CD4-positive, alpha-beta memory T cell (primary cell): ENCODE measurements at regions not wholly inside any gene's neighbourhood (a gene's known extent, or its start where the extent isn't known, plus 50 kb on each side); places are given as distances from the start of the nearest gene placed in this dataset.

Experiments used
- CTCF ChIA-PET: fragments of 350-600 bp; sonication (Branson Sonifier 250); formaldehyde crosslinking; loops from one replicate; lab custom pipeline; 2021; ENCODE audit warnings: inconsistent platforms; ENCODE audit not compliant: partially characterized antibody; lab: Charles Lee
- POLR2A ChIA-PET: fragments of 350-600 bp; sonication (Branson Sonifier 250); formaldehyde crosslinking; loops from one replicate; lab custom pipeline; 2021; ENCODE audit not compliant: partially characterized antibody; lab: Charles Lee
- DNase-seq, 5 donors: peaks; one replicate each; pipeline versions ENCODE4 v3.0.0 to v3.0.0-alpha.2; 2020 to 2022; ENCODE audit warnings: mixed read lengths in 1 of 5
- H3K27ac ChIP-seq: one replicate; pipeline ENCODE4 v1.7.0; 2013; ENCODE audit warnings: low read depth, low read length
- H3K27me3 ChIP-seq: 2 replicates; pipeline ENCODE4 v1.7.0; 2013; ENCODE audit warnings: mild to moderate bottlenecking, low read length, moderate library complexity; ENCODE audit not compliant: insufficient read depth
- H3K36me3 ChIP-seq: 2 replicates; pipeline ENCODE4 v1.7.0; 2013; ENCODE audit warnings: mild to moderate bottlenecking, low read length, moderate library complexity; ENCODE audit not compliant: insufficient read depth
- H3K4me1 ChIP-seq: 2 replicates; pipeline ENCODE4 v1.7.0; 2013; ENCODE audit warnings: mild to moderate bottlenecking, low read length, moderate library complexity; ENCODE audit not compliant: insufficient read depth
- H3K4me3 ChIP-seq, 2 donors: one replicate each; pipeline ENCODE4 v1.7.0; 2013; ENCODE audit warnings: low read length in 2 of 2, mild to moderate bottlenecking in 1 of 2
- H3K9me3 ChIP-seq, 2 donors: one replicate each; pipeline ENCODE4 v1.7.0; 2013; ENCODE audit warnings: low read length in 2 of 2, control low read depth in 1 of 2; ENCODE audit not compliant: control insufficient read depth in 1 of 2
- H3K27ac Mint-ChIP-seq, 7 donors: one replicate each; pipeline ENCODE4 v1.8.0; 2020 to 2021; ENCODE audit warnings: mixed read lengths in 7 of 7, mild to moderate bottlenecking in 6 of 7, inconsistent platforms in 3 of 7, moderate library complexity in 3 of 7
- H3K27me3 Mint-ChIP-seq, 2 donors: one replicate each; pipeline ENCODE4 v1.8.0; 2020 to 2021; ENCODE audit warnings: mixed read lengths in 2 of 2
- H3K36me3 Mint-ChIP-seq, 2 donors: one replicate each; pipeline ENCODE4 v1.8.0; 2020 to 2021; ENCODE audit warnings: mixed read lengths in 2 of 2, inconsistent platforms in 1 of 2, mild to moderate bottlenecking in 1 of 2
- H3K4me1 Mint-ChIP-seq, 4 donors: one replicate each; pipeline ENCODE4 v1.8.0; 2020 to 2021; ENCODE audit warnings: mixed read lengths in 4 of 4, mild to moderate bottlenecking in 1 of 4
- H3K4me3 Mint-ChIP-seq, 8 donors: one replicate each; pipeline ENCODE4 v1.8.0; 2020 to 2021; ENCODE audit warnings: mixed read lengths in 8 of 8, mild to moderate bottlenecking in 7 of 8, moderate library complexity in 6 of 8, inconsistent platforms in 3 of 8
- H3K9me3 Mint-ChIP-seq, 8 donors: one replicate each; pipeline ENCODE4 v1.8.0; 2020 to 2021; ENCODE audit warnings: mixed read lengths in 8 of 8, mild to moderate bottlenecking in 5 of 8, inconsistent platforms in 3 of 8, moderate library complexity in 1 of 8
- intact Hi-C: fragments of 100-400 bp; cut with micrococcal nuclease; formaldehyde crosslinking; loops from one replicate; pipeline ENCODE4 v1.15.1; 2023

DNA sequence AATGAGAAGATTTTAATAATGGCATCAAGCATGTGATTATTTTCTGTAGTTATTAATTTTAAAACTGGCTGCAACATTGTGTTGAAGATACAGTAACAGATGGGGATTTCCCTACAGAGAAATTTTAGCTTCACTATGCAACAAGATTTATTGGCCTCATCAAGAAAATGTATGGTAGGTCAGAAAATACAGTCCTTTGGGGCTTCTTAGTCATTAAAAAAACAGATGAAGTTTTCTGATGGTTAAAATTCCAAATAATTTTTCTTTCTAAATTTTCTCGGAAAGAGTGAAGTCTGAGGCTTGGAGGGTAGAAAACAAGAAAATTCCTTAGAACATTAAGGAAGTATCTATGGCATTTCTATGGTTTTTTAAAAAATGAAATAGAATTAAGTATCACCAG is 1790.8 kb upstream of the PCDH20 start:
- Mint-ChIP-seq H3K27ac (no peak overlapping the region), H3K36me3 (no peaks in the 10 kb centered on the region), H3K9me3 (peaks cover 0 to 16% (median 4%) of the 10 kb centered on the region in 8 donors), H3K27me3 (no peaks in the 10 kb centered on the region), H3K4me1 (no peaks in the 10 kb centered on the region), H3K4me3 (no peak overlapping the region)
- ChIA-PET CTCF (no interaction called here), POLR2A (no interaction called here)
- H3K36me3 ChIP-seq: no peaks in the 10 kb centered on the region
- H3K4me3 ChIP-seq: no peak overlapping the region
- DNase-seq: no peak
- H3K9me3 ChIP-seq: peaks cover 0 to 11% of the 10 kb centered on the region in 2 donors
- H3K27me3 ChIP-seq: no peaks in the 10 kb centered on the region
- intact Hi-C loops: no loop called here
- H3K27ac ChIP-seq: no peak overlapping the region
- no peaks in the 10 kb centered on the region for H3K4me1 ChIP-seq

DNA sequence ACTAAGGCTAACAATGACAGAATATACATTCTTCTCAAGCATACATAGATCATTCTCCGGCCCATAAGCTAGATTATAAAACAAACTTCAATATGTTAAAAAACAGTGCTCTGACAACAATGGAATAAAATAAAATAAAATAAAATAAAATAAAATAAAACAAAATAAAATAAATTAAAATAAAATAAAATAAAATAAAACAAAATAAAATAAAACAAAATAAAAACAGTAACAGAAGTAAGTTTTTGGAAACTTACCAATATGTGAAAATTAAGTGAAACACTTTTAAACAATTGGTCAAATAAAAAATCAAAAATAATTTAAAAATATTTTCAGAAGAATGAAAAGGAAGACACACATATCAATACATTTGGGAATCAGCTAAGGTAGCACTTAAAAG is 1785.8 kb upstream of the PCDH20 start:
- Histone ChIP-seq H3K4me1 (no peaks in the 10 kb centered on the region), H3K4me3 (no peak overlapping the region), H3K9me3 (no peaks in the 10 kb centered on the region), H3K27me3 (no peaks in the 10 kb centered on the region), H3K27ac (no peak overlapping the region), H3K36me3 (no peaks in the 10 kb centered on the region)
- intact Hi-C loops: no loop called here
- ChIA-PET CTCF (no interaction called here), POLR2A (no interaction called here)
- no peak overlapping the region for H3K4me3 Mint-ChIP-seq
- H3K9me3 Mint-ChIP-seq: peaks cover 0 to 10% (median 5%) of the 10 kb centered on the region in 8 donors
- H3K36me3 Mint-ChIP-seq: no peaks in the 10 kb centered on the region
- H3K27me3 Mint-ChIP-seq: no peaks in the 10 kb centered on the region
- H3K4me1 Mint-ChIP-seq: no peaks in the 10 kb centered on the region
- no peak for DNase-seq
- H3K27ac Mint-ChIP-seq: no peak overlapping the region

DNA sequence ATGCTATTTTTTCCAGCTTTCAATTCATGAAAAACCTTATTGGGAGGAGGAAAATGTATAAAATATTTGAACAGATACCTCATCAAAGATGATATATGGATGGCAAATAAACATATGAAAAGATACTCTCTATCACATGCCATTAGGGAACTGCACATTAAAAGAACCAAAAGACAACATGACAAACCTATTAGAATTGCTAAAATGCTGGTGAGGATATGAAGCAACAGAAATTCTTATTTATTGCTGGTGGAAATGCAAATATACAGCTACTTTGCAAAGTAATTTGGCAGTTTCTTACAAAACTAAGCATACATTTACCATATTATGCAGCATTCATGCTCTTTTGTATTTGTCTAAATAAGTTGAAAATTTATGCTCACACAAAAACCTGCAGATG is 1783.9 kb upstream of the PCDH20 start:
- DNase-seq: no peak
- Mint-ChIP-seq H3K27ac (no peak overlapping the region), H3K4me3 (no peak overlapping the region), H3K36me3 (no peaks in the 10 kb centered on the region), H3K27me3 (no peaks in the 10 kb centered on the region), H3K4me1 (no peaks in the 10 kb centered on the region), H3K9me3 (peaks cover 0 to 12% (median 6%) of the 10 kb centered on the region in 8 donors)
- CTCF ChIA-PET: no interaction called here
- Histone ChIP-seq H3K4me1 (no peaks in the 10 kb centered on the region), H3K27ac (no peak overlapping the region), H3K4me3 (no peak overlapping the region), H3K9me3 (no peaks in the 10 kb centered on the region), H3K36me3 (no peaks in the 10 kb centered on the region), H3K27me3 (no peaks in the 10 kb centered on the region)
- intact Hi-C loops: no loop called here
- POLR2A ChIA-PET: no interaction called here

DNA sequence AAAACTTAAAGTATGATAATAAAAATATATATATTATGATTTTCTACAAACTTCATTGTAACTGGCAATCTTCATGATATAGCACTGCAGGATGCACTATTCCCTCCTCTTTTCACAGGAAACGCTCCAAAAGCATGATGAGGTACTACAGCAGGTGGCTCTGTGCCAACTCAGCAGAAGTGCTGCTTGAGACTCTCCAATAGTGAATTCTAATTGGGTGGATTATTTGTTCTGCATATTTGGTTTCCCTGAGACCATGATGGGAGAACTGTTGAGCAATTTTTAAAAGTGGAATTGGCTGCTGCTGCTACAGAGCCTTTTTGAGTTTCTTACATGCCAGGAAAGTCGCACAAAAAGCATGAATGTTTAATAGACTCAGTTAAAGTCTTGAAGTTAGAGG is 1782.4 kb upstream of the PCDH20 start:
- no peak overlapping the region for H3K4me3 Mint-ChIP-seq
- no peaks in the 10 kb centered on the region for H3K36me3 Mint-ChIP-seq
- Histone ChIP-seq H3K36me3 (no peaks in the 10 kb centered on the region), H3K4me3 (no peak overlapping the region), H3K9me3 (no peaks in the 10 kb centered on the region), H3K27ac (no peak overlapping the region), H3K4me1 (no peaks in the 10 kb centered on the region), H3K27me3 (no peaks in the 10 kb centered on the region)
- H3K4me1 Mint-ChIP-seq: no peaks in the 10 kb centered on the region
- H3K9me3 Mint-ChIP-seq: peaks cover 0 to 12% (median 5%) of the 10 kb centered on the region in 8 donors
- intact Hi-C loops: no loop called here
- no peak for DNase-seq
- H3K27me3 Mint-ChIP-seq: no peaks in the 10 kb centered on the region
- H3K27ac Mint-ChIP-seq: no peak overlapping the region
- ChIA-PET CTCF (no interaction called here), POLR2A (no interaction called here)

DNA sequence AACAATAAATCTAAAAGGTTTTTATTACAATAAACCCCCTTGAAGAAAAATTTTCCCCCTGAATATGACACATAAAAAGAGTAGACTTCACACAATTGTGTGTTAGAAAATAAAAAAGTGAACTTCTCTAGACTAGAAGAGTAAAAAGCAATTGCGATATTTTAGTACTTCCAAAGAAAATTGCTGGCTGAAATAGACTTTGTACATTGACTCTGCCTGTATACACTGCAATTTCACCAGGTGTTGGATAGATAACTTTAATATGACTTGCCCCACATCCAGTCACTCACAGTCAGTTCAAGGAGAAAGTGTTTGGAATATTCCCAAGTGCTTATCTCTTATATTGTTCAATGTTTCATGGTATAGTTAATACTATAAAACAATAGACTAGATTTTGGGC is 1780.1 kb upstream of the PCDH20 start:
- POLR2A ChIA-PET: no interaction called here
- Histone ChIP-seq H3K36me3 (no peaks in the 10 kb centered on the region), H3K27me3 (no peaks in the 10 kb centered on the region), H3K4me1 (no peaks in the 10 kb centered on the region), H3K27ac (no peak overlapping the region), H3K9me3 (no peaks in the 10 kb centered on the region), H3K4me3 (no peak overlapping the region)
- CTCF ChIA-PET: no interaction called here
- Mint-ChIP-seq H3K36me3 (no peaks in the 10 kb centered on the region), H3K4me3 (no peak overlapping the region), H3K27me3 (no peaks in the 10 kb centered on the region), H3K9me3 (peaks cover 0 to 12% (median 7%) of the 10 kb centered on the region in 8 donors), H3K4me1 (no peaks in the 10 kb centered on the region), H3K27ac (no peak overlapping the region)
- intact Hi-C loops: no loop called here
- no peak for DNase-seq

DNA sequence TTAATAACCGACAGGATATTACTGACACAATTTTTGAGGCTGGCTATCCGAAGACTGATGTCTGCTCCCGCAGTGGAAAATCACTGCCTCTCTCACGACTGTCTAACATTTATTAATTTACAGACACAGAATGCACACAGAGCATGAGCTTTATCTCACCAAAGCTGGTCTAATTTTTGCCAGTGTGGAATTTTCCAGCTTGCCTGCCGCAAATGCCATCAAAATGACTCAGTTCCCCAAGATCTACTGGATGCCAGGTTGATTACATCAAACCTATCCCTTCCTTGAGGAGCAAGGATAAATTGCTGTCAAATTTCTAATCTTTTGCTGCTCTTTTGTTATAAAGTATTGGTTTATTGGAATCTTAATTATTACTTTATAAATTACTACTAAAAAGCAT is 1775.1 kb upstream of the PCDH20 start:
- ChIA-PET POLR2A (no interaction called here), CTCF (no interaction called here)
- peaks cover 0 to 10% (median 5%) of the 10 kb centered on the region in 8 donors for H3K9me3 Mint-ChIP-seq

DNA sequence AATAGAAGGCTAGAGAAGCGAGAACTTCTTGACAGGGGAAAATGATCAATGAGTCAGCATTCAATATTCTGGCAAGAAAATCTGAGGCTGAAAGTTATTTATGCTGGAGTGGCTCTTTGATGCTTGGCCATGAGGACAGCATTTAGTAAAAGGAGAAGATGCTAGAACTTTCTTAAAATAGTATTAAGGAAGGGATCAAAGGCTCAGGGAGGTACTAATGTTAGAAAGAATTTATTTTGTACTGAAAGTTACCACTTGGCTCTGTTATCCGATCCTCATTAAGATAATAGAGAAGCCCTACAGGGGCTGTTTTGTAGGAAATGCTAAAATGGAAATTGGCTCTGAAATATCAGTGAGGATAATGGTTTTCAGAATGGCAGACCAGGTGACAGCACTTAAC is 1774.6 kb upstream of the PCDH20 start:
- Histone ChIP-seq H3K4me1 (no peaks in the 10 kb centered on the region), H3K9me3 (no peaks in the 10 kb centered on the region), H3K27ac (no peak overlapping the region), H3K4me3 (no peak overlapping the region), H3K27me3 (no peaks in the 10 kb centered on the region), H3K36me3 (no peaks in the 10 kb centered on the region)
- ChIA-PET CTCF (no interaction called here), POLR2A (no interaction called here)
- intact Hi-C loops: no loop called here
- H3K27ac Mint-ChIP-seq: no peak overlapping the region
- no peaks in the 10 kb centered on the region for H3K36me3 Mint-ChIP-seq
- H3K4me1 Mint-ChIP-seq: no peaks in the 10 kb centered on the region
- H3K4me3 Mint-ChIP-seq: no peak overlapping the region
- no peaks in the 10 kb centered on the region for H3K27me3 Mint-ChIP-seq
- peaks cover 0 to 8% (median 5%) of the 10 kb centered on the region in 8 donors for H3K9me3 Mint-ChIP-seq
- DNase-seq: no peak

More for the DNA sequence above, 1775.1 kb upstream of the PCDH20 start:
- Histone ChIP-seq H3K27ac (no peak overlapping the region), H3K4me1 (no peaks in the 10 kb centered on the region), H3K9me3 (no peaks in the 10 kb centered on the region), H3K36me3 (no peaks in the 10 kb centered on the region), H3K27me3 (no peaks in the 10 kb centered on the region), H3K4me3 (no peak overlapping the region)
- intact Hi-C loops: no loop called here
- Mint-ChIP-seq H3K36me3 (no peaks in the 10 kb centered on the region), H3K4me3 (no peak overlapping the region), H3K27me3 (no peaks in the 10 kb centered on the region), H3K27ac (no peak overlapping the region), H3K4me1 (no peaks in the 10 kb centered on the region)
- DNase-seq: no peak

DNA sequence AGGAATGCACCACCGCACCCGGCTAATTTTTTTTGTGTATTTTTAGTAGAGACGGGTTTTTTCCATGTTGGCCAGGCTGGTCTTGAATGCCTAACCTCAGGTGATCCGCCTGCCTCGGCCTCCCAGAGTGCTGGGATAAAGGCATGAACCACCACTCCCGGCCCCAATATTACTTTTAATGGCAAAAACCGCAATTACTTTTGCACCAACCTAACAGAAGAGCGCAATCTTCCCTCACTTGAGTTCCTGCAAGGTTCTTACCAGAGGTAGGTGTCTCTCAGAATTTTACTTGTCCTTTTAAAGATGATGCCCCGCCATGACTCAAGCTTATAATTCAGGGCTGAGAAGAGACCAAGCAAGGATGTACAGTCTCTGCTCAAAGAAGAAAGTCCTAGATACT is 1774.1 kb upstream of the PCDH20 start:
- Mint-ChIP-seq H3K27me3 (no peaks in the 10 kb centered on the region), H3K4me1 (no peaks in the 10 kb centered on the region), H3K4me3 (no peak overlapping the region), H3K36me3 (no peaks in the 10 kb centered on the region), H3K27ac (no peak overlapping the region), H3K9me3 (peaks cover 0 to 8% (median 4%) of the 10 kb centered on the region in 8 donors)
- Histone ChIP-seq H3K36me3 (no peaks in the 10 kb centered on the region), H3K27me3 (no peaks in the 10 kb centered on the region), H3K9me3 (no peaks in the 10 kb centered on the region), H3K4me3 (no peak overlapping the region), H3K4me1 (no peaks in the 10 kb centered on the region), H3K27ac (no peak overlapping the region)
- intact Hi-C loops: no loop called here
- ChIA-PET CTCF (no interaction called here), POLR2A (no interaction called here)
- no peak for DNase-seq
